GM23338 (cell line): ENCODE measurements at regions not wholly inside any gene's neighbourhood (a gene's known extent, or its start where the extent isn't known, plus 50 kb on each side); places are given as distances from the start of the nearest gene placed in this dataset.

Experiments
- CREB1 ChIP-seq: fragments of 250-450 bp; sonication (Bioruptor Pico); IDR thresholded peaks from 2 replicates; pipeline ENCODE4 v1.5.0; 2020; ENCODE audit warnings: low read depth, mild to moderate bottlenecking, moderate library complexity
- CTCF ChIP-seq, 2 experiments: fragments of 200-600 bp in 1 of 2; sonication (generic) in 1 of 2; conservative IDR thresholded peaks; 2 replicates each; pipeline versions ENCODE4 v1.5.1 to v1.6.1; 2016 to 2017; ENCODE audit warnings: antibody characterized with exemption in 2 of 2, low read depth in 2 of 2, mild to moderate bottlenecking in 2 of 2, moderate library complexity in 1 of 2
- ETS1 ChIP-seq: IDR thresholded peaks from 2 replicates; pipeline ENCODE4 v1.6.1; 2016; ENCODE audit warnings: antibody characterized with exemption
- EZH2 ChIP-seq: fragments of 200-600 bp; sonication (generic); IDR thresholded peaks from one replicate; pipeline ENCODE4 v1.8.0; 2017; ENCODE audit warnings: antibody characterized with exemption, mild to moderate bottlenecking, low read depth; ENCODE audit not compliant: unreplicated experiment
- EZH2phosphoT487 ChIP-seq: fragments of 200-600 bp; sonication (generic); IDR thresholded peaks from one replicate; pipeline ENCODE4 v1.8.1; 2018; ENCODE audit warnings: antibody characterized with exemption; ENCODE audit not compliant: unreplicated experiment
- POLR2AphosphoS5 ChIP-seq: IDR thresholded peaks from 2 replicates; pipeline ENCODE4 v1.6.1; 2016; ENCODE audit warnings: antibody characterized with exemption, low read depth
- ZNF331 ChIP-seq: fragments of 250-450 bp; sonication (Bioruptor Pico); IDR thresholded peaks from 2 replicates; pipeline ENCODE4 v1.5.0; 2020; ENCODE audit warnings: low read depth, mild to moderate bottlenecking, moderate library complexity
- ZNF462 ChIP-seq: fragments of 250-450 bp; sonication (Bioruptor Pico); IDR thresholded peaks from 2 replicates; pipeline ENCODE4 v1.5.0; 2020; ENCODE audit warnings: mild to moderate bottlenecking, moderate library complexity

- TF ChIP-seq ZNF462 (CRISPR knock-in tag): no peak
- TF ChIP-seq EZH2phosphoT487: no peak
- TF ChIP-seq CTCF (conservative IDR thresholded peaks at IDR 0.05; ENCODE audit: low read depth in 2 of 2): no peak
- TF ChIP-seq ZNF331: no peak
- no peak for TF ChIP-seq EZH2
- no peak for TF ChIP-seq CREB1 (CRISPR knock-in tag)
- TF ChIP-seq ETS1: no peak
- no peak for TF ChIP-seq POLR2AphosphoS5
Measured at GRCh38 chr3:101096444-101096843, 103.2 kb upstream of the ABI3BP start (continued).
